Astrocyte of the cerebellum (primary cell): ENCODE measurements at regions not wholly inside any gene's neighbourhood (a gene's known extent, or its start where the extent isn't known, plus 50 kb on each side); places are given as distances from the start of the nearest gene placed in this dataset.

Experiments used
- DNase-seq: peaks from one replicate; pipeline ENCODE4 v3.0.0-alpha.2; 2011; ENCODE audit warnings: low read depth
- H3K4me3 ChIP-seq: 2 replicates; pipeline ENCODE4 v1.5.1; 2011; ENCODE audit warnings: mild to moderate bottlenecking, low read depth, low read length, moderate library complexity
- CTCF ChIP-seq: IDR thresholded peaks from 2 replicates; pipeline ENCODE4 v1.5.1; 2012; ENCODE audit warnings: low read length, low read depth, moderate library complexity, mild to moderate bottlenecking; ENCODE audit errors: missing control alignments
- in situ Hi-C: cut with HindIII; loops from 2 replicates; pipeline ENCODE4 v1.10.0; 2017; ENCODE audit warnings: low sequenced_read_pairs

DNA sequence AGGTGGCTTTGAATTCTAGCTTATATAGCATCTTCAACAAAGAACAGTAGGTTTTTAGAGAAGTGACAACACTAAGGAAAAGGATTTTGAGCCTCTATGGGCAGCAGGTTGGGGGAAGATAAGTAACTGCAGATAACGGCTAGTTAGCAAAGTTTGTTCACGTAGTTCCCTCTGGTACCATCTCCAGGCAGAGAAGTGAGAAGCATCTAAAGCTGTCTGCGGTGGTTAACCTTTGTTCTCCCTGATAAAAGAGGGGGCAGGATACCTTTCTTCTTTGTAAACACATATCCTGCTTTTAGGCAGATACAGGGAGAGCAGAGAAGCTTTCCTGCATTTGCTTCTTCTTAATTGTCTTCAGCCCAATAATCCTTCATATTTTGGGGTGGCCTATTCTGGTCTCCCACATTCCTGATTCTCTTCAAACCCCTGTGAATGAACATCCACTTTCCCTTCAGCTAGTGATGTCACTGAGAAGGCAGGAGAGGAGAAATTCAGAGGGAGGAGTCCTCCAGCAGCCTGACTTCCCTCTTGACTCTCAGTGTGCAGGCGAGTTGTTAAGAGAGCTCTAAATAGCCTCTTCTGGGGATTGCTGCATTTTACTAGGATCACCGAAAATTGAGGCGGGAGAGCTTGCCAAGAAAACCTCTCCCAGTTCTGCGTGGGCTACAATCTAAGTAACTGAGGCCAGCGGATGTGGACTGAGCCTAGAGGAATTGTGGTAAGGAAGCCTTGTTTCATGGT, 393.7 kb upstream of the C2CD4B start:
- no peak for TF ChIP-seq CTCF
- in situ Hi-C loops, result no loop called here
- no peak overlapping the region for H3K4me3 ChIP-seq
- no peak for DNase-seq

- no peak for DNase-seq
- H3K4me3 ChIP-seq, result no peak overlapping the region
- no peak for TF ChIP-seq CTCF
- in situ Hi-C loops, result no loop called here
These were observed 394.3 kb upstream of the C2CD4B start for GRCh38 chr15:62559381-62559733.

DNA sequence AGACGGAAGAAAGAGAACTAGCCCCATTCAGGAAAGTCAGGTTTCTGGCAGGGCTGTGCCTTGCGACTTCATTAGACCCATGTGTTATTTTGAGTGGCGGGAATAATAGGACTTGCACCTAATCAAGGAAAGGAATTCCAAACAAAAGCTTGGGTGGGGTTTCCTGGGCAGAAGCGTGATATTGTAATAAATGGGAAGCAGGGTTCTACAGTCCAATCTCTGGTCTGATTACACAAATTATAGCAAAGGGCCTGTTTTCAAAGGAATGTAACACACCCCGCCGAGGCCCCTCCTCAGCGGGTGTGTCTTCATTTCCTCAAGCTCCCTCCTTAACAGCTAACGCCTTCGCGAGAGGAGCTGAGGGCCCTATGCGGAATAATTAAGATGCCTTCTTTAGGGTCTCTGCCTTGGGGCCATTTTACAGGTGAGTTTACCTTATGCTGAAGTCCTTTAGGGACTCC, 396.0 kb upstream of the C2CD4B start:
- DNase-seq, result no peak
- no peak overlapping the region for H3K4me3 ChIP-seq
- in situ Hi-C loops, result no loop called here
- no peak for TF ChIP-seq CTCF

DNA sequence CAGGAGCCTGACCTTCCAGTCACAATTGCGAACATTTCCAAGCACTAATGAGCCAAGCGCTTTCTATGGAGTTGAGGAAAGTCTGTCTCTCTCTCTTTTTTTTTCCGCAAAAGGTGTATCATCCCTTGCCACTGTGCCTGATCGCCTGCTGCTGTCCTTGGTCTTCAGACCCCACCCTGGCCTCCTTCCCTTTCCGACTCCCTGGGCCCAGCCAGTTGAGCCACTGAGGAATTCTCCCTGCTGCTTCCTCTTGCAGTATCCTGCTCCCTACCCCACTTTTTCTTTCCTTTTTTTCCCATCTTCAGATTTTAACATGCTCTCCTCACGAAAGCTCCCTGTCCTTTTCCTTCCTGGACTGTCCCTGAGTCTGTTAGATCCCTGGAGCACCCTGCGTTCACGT, 396.5 kb upstream of the C2CD4B start:
- in situ Hi-C loops, result no loop called here
- no peak for DNase-seq
- TF ChIP-seq CTCF, result no peak
- no peak overlapping the region for H3K4me3 ChIP-seq

GRCh38 chr15:62564886-62565633, 400.0 kb upstream of the C2CD4B start:
- no peak for DNase-seq
- H3K4me3 ChIP-seq, result no peak overlapping the region
- TF ChIP-seq CTCF, result no peak
- in situ Hi-C loops, result no loop called here

DNA sequence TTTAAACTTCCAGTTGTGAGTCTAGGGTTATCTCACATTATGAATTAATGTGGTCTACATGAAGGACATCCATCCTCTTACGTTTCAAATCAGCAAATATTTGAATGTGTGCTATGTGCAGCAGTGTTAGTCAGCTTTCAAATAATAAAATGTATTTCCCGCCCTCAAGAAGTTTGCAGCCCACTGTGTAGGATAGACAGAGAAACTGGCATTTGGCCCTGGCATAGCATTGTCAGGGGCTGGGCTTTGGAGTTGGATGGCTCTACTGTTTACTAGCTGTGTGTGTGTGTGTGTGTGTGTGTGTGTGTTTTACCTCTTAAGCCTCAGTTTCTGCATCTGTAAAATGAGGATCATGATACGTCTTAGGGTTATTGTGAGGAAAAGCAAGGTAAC, 400.5 kb upstream of the C2CD4B start:
- no peak for DNase-seq
- TF ChIP-seq CTCF, result no peak
- in situ Hi-C loops, result no loop called here
- no peak overlapping the region for H3K4me3 ChIP-seq
